ENCODE measurements at regions not wholly inside any gene's neighbourhood (a gene's known extent, or its start where the extent isn't known, plus 50 kb on each side); places are given as distances from the start of the nearest gene placed in this dataset.

- in situ Hi-C loops (cut with HindIII; ENCODE audit: low pct_unique_long_range_greater_than_20kb, low sequenced_read_pairs), result no loop called here
- DNase-seq (ENCODE audit: low read depth, low spot score), result no peak
These were observed 160.5 kb upstream of the MMS22L start for GRCh38 chr6:97443408-97444080.

GRCh38 chr6:97445407-97445806 lies 162.4 kb upstream of the MMS22L start:
- in situ Hi-C loops (cut with HindIII; ENCODE audit: low pct_unique_long_range_greater_than_20kb, low sequenced_read_pairs), result no loop called here

DNA sequence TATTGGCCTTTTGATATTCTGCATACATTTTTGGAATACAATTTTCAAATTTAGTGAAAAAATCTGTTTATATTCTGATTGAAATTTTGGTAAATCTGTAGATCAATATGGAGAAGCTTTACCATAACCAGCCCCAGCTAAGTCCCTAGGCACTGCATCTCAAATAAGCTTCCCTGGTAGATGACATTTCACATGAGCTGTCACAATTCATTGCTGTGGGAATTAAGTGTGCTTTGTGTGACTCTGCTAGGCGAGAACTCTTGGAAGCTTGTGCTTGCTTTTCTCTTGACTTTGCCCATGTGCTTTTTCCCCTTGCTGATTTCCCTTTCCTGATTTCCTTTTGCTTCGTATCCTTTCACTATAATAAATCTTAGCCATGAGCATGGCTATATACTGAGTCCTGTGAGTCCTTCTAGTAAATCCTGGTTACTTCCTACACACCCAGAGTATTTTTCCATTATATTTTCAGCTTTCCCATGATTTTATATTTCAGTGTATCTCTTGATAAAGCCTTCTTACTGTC lies 166.5 kb upstream of the MMS22L start:
- in situ Hi-C loops (cut with HindIII; ENCODE audit: low pct_unique_long_range_greater_than_20kb, low sequenced_read_pairs), result no loop called here
- no peak for DNase-seq (ENCODE audit: low read depth, low spot score)

More at GRCh38 chr6:97445407-97445806, 162.4 kb upstream of the MMS22L start:
- no peak for DNase-seq (ENCODE audit: low read depth, low spot score)

DNA sequence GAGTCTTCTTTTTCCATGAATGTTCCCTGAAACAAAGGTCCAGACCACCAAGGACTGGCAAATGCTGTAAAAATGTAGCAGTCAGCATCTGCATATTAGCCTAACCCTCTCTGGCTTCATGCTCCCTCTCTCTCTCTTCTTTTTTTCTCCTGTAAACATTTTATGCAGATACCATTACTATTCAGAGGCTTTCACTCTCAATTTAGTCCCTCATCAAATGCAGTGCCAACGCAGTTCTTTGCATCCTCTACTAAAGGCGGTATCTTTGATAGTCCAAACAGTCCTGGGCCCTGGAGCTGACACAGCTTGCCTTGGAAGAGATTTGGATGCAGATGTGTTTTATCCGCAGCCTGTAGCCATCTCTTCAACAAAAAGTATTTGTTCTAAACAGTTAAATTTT lies 167.1 kb upstream of the MMS22L start:
- no peak for DNase-seq (ENCODE audit: low read depth, low spot score)
- in situ Hi-C loops (cut with HindIII; ENCODE audit: low pct_unique_long_range_greater_than_20kb, low sequenced_read_pairs), result no loop called here

GRCh38 chr6:97456070-97456469 lies 173.1 kb upstream of the MMS22L start:
- no peak for DNase-seq (ENCODE audit: low read depth, low spot score)

DNA sequence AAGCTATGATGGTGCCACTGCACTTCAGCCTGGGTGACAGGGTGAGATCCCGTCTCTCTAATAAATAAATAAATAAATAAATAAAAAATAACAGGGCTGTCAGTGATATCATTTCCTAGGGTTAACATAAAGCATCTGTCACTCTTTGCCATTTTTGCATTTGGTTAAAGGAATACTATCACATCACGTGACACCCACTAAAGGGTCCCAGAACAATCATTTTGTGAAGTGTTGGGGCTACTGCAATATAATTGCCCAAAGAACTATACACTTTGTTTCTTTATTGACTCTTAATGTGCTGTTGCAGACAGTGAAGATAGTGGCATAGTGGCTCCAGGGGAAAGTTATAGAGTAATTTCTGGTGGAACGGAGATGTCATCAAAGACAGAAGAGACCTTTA lies 176.5 kb upstream of the MMS22L start:
- no peak for DNase-seq (ENCODE audit: low read depth, low spot score)
- in situ Hi-C loops (cut with HindIII; ENCODE audit: low pct_unique_long_range_greater_than_20kb, low sequenced_read_pairs), result no loop called here

More at GRCh38 chr6:97456070-97456469, 173.1 kb upstream of the MMS22L start:
- in situ Hi-C loops (cut with HindIII; ENCODE audit: low pct_unique_long_range_greater_than_20kb, low sequenced_read_pairs), result no loop called here

DNA sequence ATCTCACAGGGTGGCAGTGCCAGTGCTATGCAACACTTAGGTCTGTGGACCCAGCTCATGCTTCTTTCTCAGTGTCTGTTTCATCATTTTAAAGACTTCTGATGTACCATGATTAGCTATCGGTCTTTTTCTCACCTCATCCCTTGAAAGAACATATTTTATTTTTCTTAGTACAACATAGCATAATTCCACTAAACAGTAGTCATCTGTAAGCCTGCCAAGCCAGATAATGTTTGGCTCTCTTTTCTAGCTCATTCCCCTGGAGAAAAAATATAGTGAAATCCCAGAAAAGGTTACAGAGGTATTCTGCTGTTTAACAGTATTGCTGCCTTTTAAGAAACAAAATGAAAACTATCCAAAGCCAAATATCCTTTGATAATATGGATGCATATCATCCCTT lies 177.0 kb upstream of the MMS22L start:
- DNase-seq (ENCODE audit: low read depth, low spot score), result no peak

DNA sequence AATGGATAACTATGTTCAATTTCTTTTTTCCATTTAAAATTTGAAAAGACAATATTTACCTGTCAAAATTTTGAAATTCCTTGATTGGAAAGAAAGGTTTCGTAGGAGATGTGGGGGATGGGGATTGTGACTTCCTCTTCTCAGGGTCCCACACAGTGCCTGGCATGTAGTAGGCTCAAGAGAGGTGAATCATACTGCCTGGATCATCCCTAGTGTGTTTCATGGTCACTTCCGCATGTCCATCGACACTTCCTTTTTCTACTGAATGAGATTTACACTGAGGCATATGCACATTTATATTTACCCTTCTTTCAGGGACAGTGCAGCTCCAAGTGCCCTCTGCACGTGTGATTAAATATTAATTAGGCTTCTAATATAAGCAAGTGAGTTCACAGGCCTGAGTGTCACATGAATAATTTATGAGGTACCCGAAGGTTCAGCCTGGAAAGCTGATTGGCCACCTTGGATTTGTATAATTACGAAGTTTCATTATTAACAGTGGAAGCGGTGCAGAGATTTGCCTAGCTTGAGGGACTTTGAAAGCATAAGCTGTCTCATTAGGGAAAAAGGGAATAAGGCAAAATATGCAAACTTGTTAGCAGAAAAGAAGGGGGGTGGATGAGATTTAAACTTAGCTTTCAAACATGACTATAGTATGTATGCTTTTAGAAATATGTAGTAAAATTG lies 177.5 kb upstream of the MMS22L start:
- in situ Hi-C loops (cut with HindIII; ENCODE audit: low pct_unique_long_range_greater_than_20kb, low sequenced_read_pairs), result no loop called here

More for the DNA sequence above, 177.0 kb upstream of the MMS22L start:
- in situ Hi-C loops (cut with HindIII; ENCODE audit: low pct_unique_long_range_greater_than_20kb, low sequenced_read_pairs), result no loop called here

GRCh38 chr6:97461218-97461617 lies 178.2 kb upstream of the MMS22L start:
- DNase-seq (ENCODE audit: low read depth, low spot score), result no peak
- in situ Hi-C loops (cut with HindIII; ENCODE audit: low pct_unique_long_range_greater_than_20kb, low sequenced_read_pairs), result no loop called here

More for the DNA sequence above, 177.5 kb upstream of the MMS22L start:
- no peak for DNase-seq (ENCODE audit: low read depth, low spot score)

DNA sequence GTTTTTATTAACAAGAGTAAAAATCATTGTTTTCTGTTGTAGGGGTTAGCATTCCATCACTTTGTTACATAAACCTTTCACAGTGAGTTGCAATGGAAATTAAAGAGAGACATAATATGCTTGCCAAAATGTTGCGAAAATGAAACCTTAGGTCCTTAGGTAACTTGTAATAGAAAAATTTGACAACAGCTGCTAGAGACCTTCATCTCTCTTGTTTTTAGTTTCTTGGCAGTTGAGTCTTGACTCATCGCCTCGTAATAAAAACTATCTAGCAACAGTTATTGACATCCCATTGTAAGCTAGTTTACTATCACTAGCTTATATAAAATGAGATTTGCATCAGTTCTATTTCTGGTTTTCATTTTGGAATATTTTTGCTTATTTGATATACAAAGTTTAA lies 179.0 kb upstream of the MMS22L start:
- in situ Hi-C loops (cut with HindIII; ENCODE audit: low pct_unique_long_range_greater_than_20kb, low sequenced_read_pairs), result no loop called here

GRCh38 chr6:97462938-97463598 lies 180.1 kb upstream of the MMS22L start:
- in situ Hi-C loops (cut with HindIII; ENCODE audit: low pct_unique_long_range_greater_than_20kb, low sequenced_read_pairs), result no loop called here
- DNase-seq (ENCODE audit: low read depth, low spot score), result no peak

More for the DNA sequence above, 179.0 kb upstream of the MMS22L start:
- no peak for DNase-seq (ENCODE audit: low read depth, low spot score)

DNA sequence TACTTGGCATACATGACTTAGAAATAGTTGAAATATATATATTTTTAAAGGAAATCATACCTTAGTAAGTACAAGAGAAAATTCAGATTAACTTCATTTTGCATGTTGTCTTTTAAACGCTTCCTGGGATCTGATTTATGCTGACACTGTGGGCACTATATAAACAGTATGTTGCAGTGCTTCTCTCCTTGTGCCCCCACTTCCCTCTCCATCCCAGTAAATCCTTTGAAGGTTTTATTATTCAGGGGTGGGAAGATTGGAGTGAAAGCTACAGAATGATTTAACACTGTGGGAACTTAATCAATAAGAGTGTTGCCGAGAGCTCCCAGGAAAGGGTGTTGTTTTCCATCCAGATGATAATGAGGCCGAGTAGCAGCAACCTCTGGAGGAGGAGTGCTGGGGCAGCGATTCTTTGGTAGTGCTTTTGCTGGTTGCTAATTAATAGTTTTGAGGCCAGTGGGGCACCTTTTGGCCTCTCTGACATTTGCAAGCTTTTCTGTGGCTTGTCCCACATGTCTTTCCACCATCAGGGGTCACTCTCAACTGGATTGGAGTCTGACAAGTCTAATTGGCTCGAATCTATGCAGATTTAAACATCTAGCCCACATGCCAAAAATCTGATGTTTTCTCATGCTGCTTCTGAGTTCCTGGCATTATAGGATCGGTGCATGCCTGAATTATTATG lies 183.0 kb upstream of the MMS22L start:
- DNase-seq (ENCODE audit: low read depth, low spot score), result peak; percentile 13
- in situ Hi-C loops (cut with HindIII; ENCODE audit: low pct_unique_long_range_greater_than_20kb, low sequenced_read_pairs), result no loop called here

DNA sequence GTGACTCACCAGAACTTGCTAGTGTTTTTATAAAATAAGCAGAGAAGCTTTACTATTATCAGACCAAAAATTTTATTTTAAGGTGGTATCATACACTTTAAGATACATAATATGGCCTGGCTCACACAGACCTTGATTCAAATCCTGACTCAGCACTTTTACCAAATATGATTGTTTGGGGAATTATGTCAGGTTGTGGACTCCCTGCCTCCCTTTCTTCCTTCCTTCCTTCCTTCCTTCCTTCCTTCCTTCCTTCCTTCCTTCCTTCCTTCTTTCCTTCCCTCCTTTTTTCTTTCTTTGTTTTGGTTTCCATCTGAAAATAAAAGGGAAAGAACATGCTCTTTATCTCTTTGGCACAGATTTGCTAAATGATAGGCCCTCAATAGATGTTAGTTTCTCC lies 186.0 kb upstream of the MMS22L start:
- in situ Hi-C loops (cut with HindIII; ENCODE audit: low pct_unique_long_range_greater_than_20kb, low sequenced_read_pairs), result no loop called here
- DNase-seq (ENCODE audit: low read depth, low spot score), result no peak

DNA sequence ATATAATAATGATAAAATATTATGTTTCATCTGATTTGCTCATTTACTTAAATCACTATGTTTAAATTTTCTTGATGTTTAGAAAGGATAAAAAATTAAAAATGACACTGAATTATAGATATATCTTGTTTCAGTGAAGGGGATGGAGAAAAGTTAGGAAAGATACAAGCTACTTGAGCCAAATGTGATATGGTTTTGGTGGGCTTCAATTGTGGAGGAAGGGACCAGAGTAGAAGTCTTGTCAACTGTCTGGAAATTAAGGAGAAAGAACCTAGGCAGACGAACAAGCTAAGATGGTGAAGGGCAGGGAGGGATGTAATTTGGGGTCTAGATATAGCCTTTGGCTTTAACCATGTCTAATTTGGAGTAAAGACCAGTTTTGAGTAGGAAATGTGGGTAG lies 186.4 kb upstream of the MMS22L start:
- DNase-seq (ENCODE audit: low read depth, low spot score), result no peak
- in situ Hi-C loops (cut with HindIII; ENCODE audit: low pct_unique_long_range_greater_than_20kb, low sequenced_read_pairs), result no loop called here

- in situ Hi-C loops (cut with HindIII; ENCODE audit: low pct_unique_long_range_greater_than_20kb, low sequenced_read_pairs), result no loop called here
- no peak for DNase-seq (ENCODE audit: low read depth, low spot score)
These were observed 187.3 kb upstream of the MMS22L start for GRCh38 chr6:97470322-97470721.

GRCh38 chr6:97473979-97474378 lies 191.0 kb upstream of the MMS22L start:
- peak; percentile 21 for DNase-seq (ENCODE audit: low read depth, low spot score)
- in situ Hi-C loops (cut with HindIII; ENCODE audit: low pct_unique_long_range_greater_than_20kb, low sequenced_read_pairs), result no loop called here

DNA sequence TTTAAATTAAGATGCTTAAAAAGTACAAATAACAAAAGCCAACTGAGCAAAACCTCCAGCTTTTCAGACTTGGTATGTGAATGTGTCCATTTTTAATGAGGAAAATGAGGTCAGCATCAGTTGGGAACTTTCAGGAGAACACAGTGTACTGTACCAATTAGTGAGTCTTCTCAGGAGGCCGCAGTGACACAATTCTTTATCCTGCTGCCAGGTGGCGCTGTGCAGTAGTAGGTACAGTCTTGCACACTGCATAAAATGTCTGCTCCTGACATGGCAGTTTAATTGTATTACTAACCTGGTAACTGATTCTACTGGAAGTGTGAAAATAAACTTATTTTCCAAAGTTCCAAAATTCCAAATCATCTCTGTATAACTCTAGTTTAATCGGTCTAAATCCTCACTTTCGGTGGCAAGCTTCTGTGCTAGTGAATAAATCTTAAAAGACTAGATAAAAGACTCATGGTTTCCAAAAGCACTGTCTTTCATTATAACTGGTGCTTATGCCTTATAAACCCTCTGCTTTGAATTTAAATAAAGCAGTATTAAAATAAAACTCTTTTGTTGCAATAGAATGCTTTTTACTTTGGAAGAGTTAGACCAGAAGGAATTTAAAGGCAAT lies 214.8 kb upstream of the MMS22L start:
- peak; percentile 81 for DNase-seq (ENCODE audit: low read depth, low spot score)
- in situ Hi-C loops (cut with HindIII; ENCODE audit: low pct_unique_long_range_greater_than_20kb, low sequenced_read_pairs), result no loop called here

DNA sequence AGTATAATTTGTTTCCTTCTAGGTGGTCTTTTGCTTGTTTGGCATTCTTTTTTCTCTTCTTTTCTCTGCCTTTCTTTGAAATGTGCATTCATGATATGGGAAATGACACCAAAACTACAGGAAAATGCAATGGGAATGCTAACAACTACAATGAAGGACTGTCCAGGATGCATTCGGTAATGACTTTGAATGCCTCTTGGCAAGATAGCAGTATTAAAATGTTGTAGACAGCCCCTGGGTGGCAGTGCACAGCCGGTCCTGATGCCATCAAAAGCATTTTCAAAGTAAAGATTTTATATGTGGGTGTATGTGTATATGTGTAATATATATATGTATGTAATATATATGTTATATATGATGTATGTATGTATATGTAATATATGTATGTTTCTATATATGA lies 218.8 kb upstream of the MMS22L start:
- DNase-seq (ENCODE audit: low read depth, low spot score), result peak; percentile 20
- in situ Hi-C loops (cut with HindIII; ENCODE audit: low pct_unique_long_range_greater_than_20kb, low sequenced_read_pairs), result no loop called here

Data from SK-MEL-5 (cell line).